Epithelial cell of esophagus (primary cell): ENCODE measurements at regions not wholly inside any gene's neighbourhood (a gene's known extent, or its start where the extent isn't known, plus 50 kb on each side); places are given as distances from the start of the nearest gene placed in this dataset.
"Not testable (repeated sequence)": the region's sequence is repeated elsewhere in the genome, so short reads cannot be mapped to it uniquely, and the experiment has no call there.

Experiments
- DNase-seq: peaks from one replicate; pipeline ENCODE4 v3.0.0; 2010; ENCODE audit warnings: low read depth
- H3K4me3 ChIP-seq: 2 replicates; pipeline ENCODE4 v1.5.1; 2011; ENCODE audit warnings: mild to moderate bottlenecking, low read length, control low read depth
- TF ChIP-seq, protein P1 (sequence below): IDR thresholded peaks from 2 replicates; pipeline ENCODE4 v1.5.1; 2011; ENCODE audit warnings: low read depth, mild to moderate bottlenecking, low read length, control low read depth, inconsistent platforms; ENCODE audit not compliant: insufficient read depth; ENCODE audit errors: missing control alignments

DNA sequence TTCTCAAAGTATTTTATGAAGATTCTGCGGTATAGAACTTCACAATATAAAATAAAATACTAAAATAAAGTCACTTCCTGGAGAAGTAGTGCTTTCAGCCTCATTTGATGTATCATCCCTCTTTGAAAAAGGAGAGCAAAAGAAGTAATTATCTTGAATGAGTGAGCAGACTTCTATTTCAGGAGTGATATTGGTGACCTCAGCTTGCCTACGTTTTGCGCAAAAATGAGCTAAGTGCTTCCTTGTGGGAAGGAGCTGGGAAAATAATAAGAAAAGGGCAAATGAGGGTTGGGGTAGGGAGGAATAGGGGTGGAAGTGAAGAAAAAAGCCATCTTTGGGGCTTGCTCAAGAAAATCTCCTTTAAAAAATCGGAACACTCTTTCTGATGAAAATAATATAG, 1773.6 kb downstream of the OLFM4 start:
- DNase-seq: no peak
- TF ChIP-seq, protein P1, sequence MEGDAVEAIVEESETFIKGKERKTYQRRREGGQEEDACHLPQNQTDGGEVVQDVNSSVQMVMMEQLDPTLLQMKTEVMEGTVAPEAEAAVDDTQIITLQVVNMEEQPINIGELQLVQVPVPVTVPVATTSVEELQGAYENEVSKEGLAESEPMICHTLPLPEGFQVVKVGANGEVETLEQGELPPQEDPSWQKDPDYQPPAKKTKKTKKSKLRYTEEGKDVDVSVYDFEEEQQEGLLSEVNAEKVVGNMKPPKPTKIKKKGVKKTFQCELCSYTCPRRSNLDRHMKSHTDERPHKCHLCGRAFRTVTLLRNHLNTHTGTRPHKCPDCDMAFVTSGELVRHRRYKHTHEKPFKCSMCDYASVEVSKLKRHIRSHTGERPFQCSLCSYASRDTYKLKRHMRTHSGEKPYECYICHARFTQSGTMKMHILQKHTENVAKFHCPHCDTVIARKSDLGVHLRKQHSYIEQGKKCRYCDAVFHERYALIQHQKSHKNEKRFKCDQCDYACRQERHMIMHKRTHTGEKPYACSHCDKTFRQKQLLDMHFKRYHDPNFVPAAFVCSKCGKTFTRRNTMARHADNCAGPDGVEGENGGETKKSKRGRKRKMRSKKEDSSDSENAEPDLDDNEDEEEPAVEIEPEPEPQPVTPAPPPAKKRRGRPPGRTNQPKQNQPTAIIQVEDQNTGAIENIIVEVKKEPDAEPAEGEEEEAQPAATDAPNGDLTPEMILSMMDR: no peak
- no peak overlapping the region for H3K4me3 ChIP-seq

DNA sequence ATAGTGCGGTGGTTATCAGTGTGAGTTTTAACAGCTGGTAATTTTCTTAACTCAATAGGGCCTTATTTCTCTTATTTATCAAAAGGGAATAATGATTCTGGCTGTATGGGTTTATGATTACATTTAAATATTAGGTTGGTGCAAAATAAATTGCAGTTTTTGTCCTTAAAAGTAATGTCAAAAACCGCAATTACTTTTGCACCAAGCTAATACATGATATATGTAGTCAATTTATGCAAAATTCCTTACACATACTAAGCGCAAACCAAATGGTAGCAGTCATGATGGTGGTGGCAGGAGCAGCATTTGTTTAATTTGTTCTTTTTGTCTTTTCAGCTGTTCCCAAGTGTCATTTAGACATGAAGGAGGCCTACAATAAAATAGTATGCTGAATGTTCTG, 1777.1 kb downstream of the OLFM4 start:
- H3K4me3 ChIP-seq: no peak overlapping the region
- TF ChIP-seq, protein P1: no peak
- no peak for DNase-seq

DNA sequence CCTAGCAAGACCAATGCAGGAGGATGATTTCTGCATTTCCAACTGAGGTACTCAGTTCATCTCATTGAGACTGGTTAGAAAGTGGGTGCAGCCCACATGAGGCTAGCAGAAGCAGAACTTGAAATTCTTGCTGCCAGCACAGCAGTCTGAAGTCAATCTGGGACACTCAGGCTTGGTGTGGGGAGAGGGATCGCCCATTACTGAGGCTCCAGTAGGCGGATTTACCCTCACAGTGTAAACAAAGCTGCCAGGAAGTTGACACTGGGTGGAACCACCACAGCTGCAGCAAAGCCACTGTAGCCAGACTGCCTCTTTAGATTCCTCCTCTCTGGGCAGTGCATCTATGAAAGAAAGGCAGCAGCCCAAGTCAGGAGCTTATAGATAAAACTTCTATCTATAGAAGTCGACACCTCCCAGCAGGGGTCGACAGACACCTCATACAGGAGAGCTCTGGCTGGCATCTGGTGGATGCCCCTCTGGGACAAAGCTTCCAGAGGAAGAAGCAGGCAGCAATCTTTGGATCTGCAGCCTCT, 1793.4 kb downstream of the OLFM4 start:
- not testable (repeated sequence) for H3K4me3 ChIP-seq, DNase-seq

DNA sequence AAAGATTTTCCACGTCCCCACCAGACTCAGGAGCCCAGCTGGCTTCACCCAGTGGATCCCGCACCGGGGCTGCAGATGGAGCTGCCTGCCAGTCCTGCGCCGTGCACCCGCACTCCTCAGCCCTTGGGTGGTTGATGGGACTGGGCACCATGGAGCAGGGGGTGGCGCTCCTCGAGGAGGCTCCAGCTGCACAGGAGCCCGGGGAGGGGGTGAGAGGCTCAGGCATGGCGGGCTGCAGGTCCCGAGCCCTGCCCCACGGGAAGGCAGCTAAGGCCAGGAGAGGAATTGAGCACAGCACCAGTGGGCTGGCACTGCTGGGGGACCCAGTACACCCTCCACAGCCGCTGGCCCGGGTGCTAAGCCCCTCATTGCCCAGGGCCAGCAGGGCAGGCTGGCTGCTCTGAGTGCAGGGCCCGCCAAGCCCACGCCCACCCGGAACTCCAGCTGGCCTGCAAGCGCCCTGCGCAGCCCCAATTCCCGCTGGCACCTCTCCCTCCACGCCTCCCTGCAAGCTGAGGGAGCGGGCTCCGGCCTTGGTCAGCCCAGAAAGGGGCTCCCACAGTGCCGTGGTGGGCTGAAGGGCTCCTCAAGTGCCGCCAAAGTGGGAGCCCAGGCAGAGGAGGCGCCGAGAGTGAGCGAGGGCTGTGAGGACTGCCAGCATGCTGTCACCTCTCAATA, 1800.9 kb downstream of the OLFM4 start:
- DNase-seq, H3K4me3 ChIP-seq: not testable (repeated sequence)

DNA sequence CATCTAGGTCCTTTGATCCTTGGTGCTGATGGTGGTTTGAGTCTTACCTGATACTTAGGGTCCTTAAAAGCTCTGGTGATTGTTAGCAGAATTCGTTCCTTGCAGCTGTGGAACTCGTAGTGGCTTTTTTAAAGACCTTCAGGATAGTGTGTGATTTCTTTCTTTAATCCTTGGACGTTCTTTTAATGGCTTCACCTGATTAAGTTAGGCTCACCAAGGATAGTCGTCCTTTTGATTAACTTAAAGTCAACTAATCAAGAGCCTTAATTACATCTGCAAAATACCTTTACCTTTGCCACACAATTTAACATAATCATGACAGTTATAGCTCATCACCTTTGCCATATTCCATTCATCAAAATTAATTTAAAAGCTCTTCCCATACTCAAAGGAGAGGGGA, 1807.7 kb downstream of the OLFM4 start:
- DNase-seq: no peak
- no peak overlapping the region for H3K4me3 ChIP-seq
- TF ChIP-seq, protein P1: no peak

DNA sequence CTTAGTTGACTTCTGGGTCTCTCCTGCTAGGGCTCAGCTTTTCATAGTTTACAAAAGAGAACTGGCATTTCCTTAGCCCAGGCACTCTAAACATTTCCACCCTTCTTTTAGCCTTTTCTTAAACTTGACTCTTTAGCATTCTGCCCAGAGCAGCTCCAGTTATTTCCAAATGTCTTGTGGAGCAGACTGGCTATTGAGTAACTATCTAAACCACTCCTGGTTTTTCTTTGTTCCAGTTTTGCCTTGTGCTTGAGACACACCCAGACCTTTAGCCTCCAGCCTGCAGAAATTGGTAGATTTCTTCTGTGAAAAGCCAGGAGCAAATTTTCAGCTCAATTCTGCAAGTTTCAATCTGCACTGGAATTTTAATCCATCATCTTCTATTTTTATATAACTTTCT, 1813.1 kb downstream of the OLFM4 start:
- H3K4me3 ChIP-seq: no peak overlapping the region
- no peak for DNase-seq
- TF ChIP-seq, protein P1: no peak

DNA sequence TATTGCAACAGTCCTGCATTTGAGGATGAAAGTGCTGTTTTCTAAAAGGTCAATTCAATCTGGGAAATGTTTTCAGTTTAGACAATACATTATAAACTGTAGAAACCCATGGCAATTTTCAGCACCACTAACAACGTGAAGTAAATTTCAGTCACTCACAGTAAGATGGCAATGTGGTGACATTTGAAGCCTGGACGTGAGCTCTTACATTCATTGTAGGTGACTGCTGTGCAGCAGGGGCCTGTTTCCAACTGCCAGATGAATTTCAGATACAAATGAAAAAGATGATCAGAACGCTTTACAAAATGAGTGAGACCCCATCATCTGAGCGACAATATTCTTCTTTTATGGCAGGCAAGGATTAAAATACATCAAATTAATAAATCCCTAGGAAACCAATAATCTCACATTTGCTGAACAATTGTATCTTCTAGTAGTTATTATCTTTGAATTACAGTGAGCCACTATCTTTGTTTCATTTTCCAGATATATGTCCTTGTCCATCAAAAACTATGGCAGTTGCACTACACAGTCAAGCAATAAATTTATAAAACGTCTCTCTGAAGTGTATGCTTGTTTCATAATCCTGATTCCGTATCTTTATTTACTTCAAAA, 1816.8 kb downstream of the OLFM4 start:
- TF ChIP-seq, protein P1: no peak
- H3K4me3 ChIP-seq: no peak overlapping the region

DNA sequence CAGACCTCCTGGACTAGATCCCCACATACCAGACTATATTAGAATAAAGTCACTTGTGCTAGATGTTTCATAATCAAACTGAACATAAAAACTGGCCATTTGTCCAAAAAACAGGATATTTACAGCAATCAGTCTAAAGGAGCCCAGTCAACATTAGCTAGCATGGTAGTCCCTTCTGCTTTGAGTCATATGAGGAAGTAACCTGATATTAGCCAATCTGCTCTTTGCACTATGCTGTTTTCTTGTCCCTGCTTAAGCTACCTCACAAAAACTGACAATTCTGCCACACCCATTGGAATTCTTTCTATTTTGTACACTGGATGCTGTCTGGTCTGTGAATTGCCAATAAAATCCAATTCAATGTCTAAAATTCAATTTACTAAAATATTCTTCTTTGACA, 1824.2 kb downstream of the OLFM4 start:
- TF ChIP-seq, protein P1: no peak
- DNase-seq: no peak
- H3K4me3 ChIP-seq: no peak overlapping the region

More for the DNA sequence above, 1816.8 kb downstream of the OLFM4 start:
- DNase-seq: no peak
